HG03439 (cell line): ENCODE measurements at regions not wholly inside any gene's neighbourhood (a gene's known extent, or its start where the extent isn't known, plus 50 kb on each side); places are given as distances from the start of the nearest gene placed in this dataset.

ENCODE experiments used
- ATAC-seq: cut with Tn5 transposase; IDR thresholded peaks from one replicate; pipeline ENCODE4 v1.9.1; 2021; ENCODE audit warnings: mild to moderate bottlenecking, moderate library complexity; ENCODE audit not compliant: unreplicated experiment

- ATAC-seq, result no peak
These were observed 471.1 kb upstream of the ANO3 start for GRCh38 chr11:25860677-25861450.

GRCh38 chr11:25862159-25862558, 469.8 kb upstream of the ANO3 start:
- no peak for ATAC-seq

- no peak for ATAC-seq
These were observed 467.9 kb upstream of the ANO3 start for GRCh38 chr11:25863986-25864385.

GRCh38 chr11:25876456-25876965, 455.4 kb upstream of the ANO3 start:
- ATAC-seq, result no peak

GRCh38 chr11:25886036-25886435, 445.9 kb upstream of the ANO3 start:
- no peak for ATAC-seq

GRCh38 chr11:25890626-25891260, 441.2 kb upstream of the ANO3 start:
- ATAC-seq, result no peak

- no peak for ATAC-seq
These were observed 440.0 kb upstream of the ANO3 start for GRCh38 chr11:25891960-25892359.

- ATAC-seq, result no peak
These were observed 432.2 kb upstream of the ANO3 start for GRCh38 chr11:25899617-25900160.

GRCh38 chr11:25900814-25901213, 431.1 kb upstream of the ANO3 start:
- no peak for ATAC-seq

- ATAC-seq, result no peak
These were observed 430.5 kb upstream of the ANO3 start for GRCh38 chr11:25901415-25901814.

GRCh38 chr11:25902476-25902875, 429.5 kb upstream of the ANO3 start:
- ATAC-seq, result no peak

- no peak for ATAC-seq
These were observed 423.2 kb upstream of the ANO3 start for GRCh38 chr11:25908726-25909125.

GRCh38 chr11:25910086-25910485, 421.8 kb upstream of the ANO3 start:
- ATAC-seq, result no peak

GRCh38 chr11:25920356-25920755, 411.6 kb upstream of the ANO3 start:
- no peak for ATAC-seq

- ATAC-seq, result no peak
These were observed 407.3 kb upstream of the ANO3 start for GRCh38 chr11:25924586-25924985.

- no peak for ATAC-seq
These were observed 406.6 kb upstream of the ANO3 start for GRCh38 chr11:25925359-25925758.

GRCh38 chr11:25927411-25927953, 404.4 kb upstream of the ANO3 start:
- no peak for ATAC-seq

GRCh38 chr11:25928076-25928475, 403.9 kb upstream of the ANO3 start:
- no peak for ATAC-seq

GRCh38 chr11:25938952-25939351, 393.0 kb upstream of the ANO3 start:
- ATAC-seq, result no peak

- no peak for ATAC-seq
These were observed 392.2 kb upstream of the ANO3 start for GRCh38 chr11:25939691-25940090.

GRCh38 chr11:25941353-25941752, 390.6 kb upstream of the ANO3 start:
- ATAC-seq, result no peak

- ATAC-seq, result no peak
These were observed 388.9 kb upstream of the ANO3 start for GRCh38 chr11:25943031-25943430.
